AG04450 (cell line): ENCODE measurements at regions not wholly inside any gene's neighbourhood (a gene's known extent, or its start where the extent isn't known, plus 50 kb on each side); places are given as distances from the start of the nearest gene placed in this dataset.

Experiments used
- CTCF ChIA-PET: fragments of 300-600, 350-600 bp; formaldehyde crosslinking; extraction: SDS; loops from one replicate; lab custom pipeline; 2022; ENCODE audit warnings: antibody characterized with exemption, inconsistent platforms; lab: Charles Lee
- POLR2A ChIA-PET: fragments of 350-600 bp; formaldehyde crosslinking; extraction: SDS; loops from one replicate; lab custom pipeline; 2021; ENCODE audit warnings: antibody characterized with exemption, inconsistent platforms; lab: Yijun Ruan, JAX
- DNase-seq: peaks from one replicate; pipeline ENCODE4 v3.0.0-alpha.2; 2011; ENCODE audit warnings: low read depth, low spot score
- H3K27ac ChIP-seq: one replicate; pipeline ENCODE4 v1.5.1; 2012; ENCODE audit warnings: low read depth, low read length, control low read depth
- H3K27me3 ChIP-seq: one replicate; pipeline ENCODE4 v1.6.0; 2012; ENCODE audit warnings: low read length; ENCODE audit not compliant: control insufficient read depth, insufficient read depth
- H3K4me3 ChIP-seq: 2 replicates; pipeline ENCODE4 v1.5.1; 2011; ENCODE audit warnings: mild to moderate bottlenecking, low read depth, low read length, control low read depth
- H3K9me3 ChIP-seq: 2 replicates; pipeline ENCODE4 v1.5.1; 2012; ENCODE audit warnings: low read length; ENCODE audit not compliant: control insufficient read depth, insufficient read depth
- CTCF ChIP-seq: IDR thresholded peaks from 2 replicates; pipeline ENCODE4 v1.5.1; 2011; ENCODE audit warnings: low read depth, low read length, control low read depth, inconsistent platforms

GRCh38 chr7:125572414-125572813 lies 642.8 kb upstream of the POT1 start:
- CTCF ChIA-PET, result no interaction called here
- Histone ChIP-seq H3K4me3 (no peak overlapping the region), H3K9me3 (peaks cover 6% of the 10 kb centered on the region; the same call in 1 of the 2 replicates), H3K27me3 (no peaks in the 10 kb centered on the region), H3K27ac (no peak overlapping the region)
- POLR2A ChIA-PET, result no interaction called here
- no peak for TF ChIP-seq CTCF
- DNase-seq, result no peak

- no peak for DNase-seq
- no peak for TF ChIP-seq CTCF
- ChIA-PET POLR2A (no interaction called here), CTCF (no interaction called here)
- no peak overlapping the region for H3K27ac ChIP-seq
- H3K9me3 ChIP-seq, result peaks cover 7% of the 10 kb centered on the region
- H3K27me3 ChIP-seq, result no peaks in the 10 kb centered on the region
- H3K4me3 ChIP-seq, result no peak overlapping the region
These were observed 639.2 kb upstream of the POT1 start for GRCh38 chr7:125568799-125569198.

DNA sequence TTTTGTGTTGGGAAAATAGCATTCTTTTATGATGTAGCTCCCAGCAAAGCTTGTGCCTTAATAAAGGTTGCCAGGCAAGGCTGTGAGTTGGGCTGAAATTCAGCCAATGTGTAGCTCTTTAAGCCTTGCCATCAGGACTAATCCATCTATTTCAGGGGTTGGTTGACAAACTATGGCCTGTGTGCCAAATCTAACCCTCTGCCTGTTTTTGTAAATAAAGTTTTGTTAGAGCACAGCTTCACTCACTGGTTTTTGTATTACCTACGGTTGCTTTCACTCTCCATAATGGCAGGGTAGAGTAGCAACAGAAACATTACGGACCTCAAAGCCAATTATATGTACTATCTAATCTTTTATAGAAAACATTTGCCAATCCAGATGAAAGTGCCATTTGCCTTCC lies 638.1 kb upstream of the POT1 start:
- POLR2A ChIA-PET, result no interaction called here
- peaks cover 11% of the 10 kb centered on the region for H3K9me3 ChIP-seq
- CTCF ChIA-PET, result no interaction called here
- no peak for DNase-seq
- TF ChIP-seq CTCF, result no peak
- no peak overlapping the region for H3K27ac ChIP-seq
- no peak overlapping the region for H3K4me3 ChIP-seq
- H3K27me3 ChIP-seq, result no peaks in the 10 kb centered on the region

GRCh38 chr7:125563964-125564529 lies 634.4 kb upstream of the POT1 start:
- no peaks in the 10 kb centered on the region for H3K27me3 ChIP-seq
- peaks cover 15% of the 10 kb centered on the region for H3K9me3 ChIP-seq
- H3K27ac ChIP-seq, result no peak overlapping the region
- no peak overlapping the region for H3K4me3 ChIP-seq
- ChIA-PET POLR2A (no interaction called here), CTCF (no interaction called here)
- no peak for TF ChIP-seq CTCF
- no peak for DNase-seq

DNA sequence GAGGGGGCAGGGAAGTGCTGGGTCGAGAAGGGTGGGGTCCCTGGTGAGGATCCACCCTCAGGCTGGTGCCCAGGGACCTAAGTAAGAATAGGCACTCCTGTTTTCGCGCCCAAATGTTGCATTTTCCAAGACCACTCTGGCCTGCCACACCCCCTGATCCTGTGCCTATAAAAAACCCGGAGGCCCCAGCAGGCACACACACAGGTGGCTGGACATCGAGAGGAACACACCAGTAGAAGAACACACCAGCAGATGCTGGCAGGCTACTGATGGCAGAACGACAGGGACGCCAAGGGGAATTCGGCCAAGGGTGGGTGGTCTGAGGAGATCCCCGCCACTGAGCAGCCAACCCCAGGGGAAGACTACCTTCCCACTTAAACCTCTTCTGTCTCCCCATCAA lies 633.9 kb upstream of the POT1 start:
- Histone ChIP-seq H3K27ac (no peak overlapping the region), H3K27me3 (no peaks in the 10 kb centered on the region), H3K4me3 (no peak overlapping the region), H3K9me3 (peaks cover 15% of the 10 kb centered on the region)
- TF ChIP-seq CTCF, result no peak
- POLR2A ChIA-PET, result no interaction called here
- CTCF ChIA-PET, result no interaction called here
- DNase-seq, result no peak
